GM21390 (cell line): ENCODE measurements at regions not wholly inside any gene's neighbourhood (a gene's known extent, or its start where the extent isn't known, plus 50 kb on each side); places are given as distances from the start of the nearest gene placed in this dataset.
"Not testable (repeated sequence)": the region's sequence is repeated elsewhere in the genome, so short reads cannot be mapped to it uniquely, and the experiment has no call there.

Experiments
- ATAC-seq: cut with Tn5 transposase; IDR thresholded peaks from one replicate; pipeline ENCODE4 v1.9.1; 2021; ENCODE audit not compliant: unreplicated experiment

DNA sequence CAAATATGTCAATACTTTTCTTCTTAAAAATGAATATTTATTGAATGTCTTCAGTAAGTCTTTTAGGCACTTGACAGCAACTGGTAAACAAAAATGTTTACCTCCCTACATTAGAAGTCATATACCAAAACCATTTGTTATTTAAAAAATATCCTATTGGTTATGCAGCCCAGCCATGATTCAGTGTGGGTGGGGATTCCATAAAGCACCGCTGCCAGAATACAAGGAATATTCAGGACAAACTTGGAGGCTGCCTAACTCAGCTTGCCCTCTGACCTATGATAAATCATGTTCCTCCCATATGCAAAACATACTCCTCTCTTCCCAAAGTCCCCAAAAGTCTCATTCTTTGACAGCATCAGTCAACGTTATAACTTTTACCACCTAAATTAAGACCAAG is 486.8 kb upstream of the IRAK1BP1 start:
- no peak for ATAC-seq

DNA sequence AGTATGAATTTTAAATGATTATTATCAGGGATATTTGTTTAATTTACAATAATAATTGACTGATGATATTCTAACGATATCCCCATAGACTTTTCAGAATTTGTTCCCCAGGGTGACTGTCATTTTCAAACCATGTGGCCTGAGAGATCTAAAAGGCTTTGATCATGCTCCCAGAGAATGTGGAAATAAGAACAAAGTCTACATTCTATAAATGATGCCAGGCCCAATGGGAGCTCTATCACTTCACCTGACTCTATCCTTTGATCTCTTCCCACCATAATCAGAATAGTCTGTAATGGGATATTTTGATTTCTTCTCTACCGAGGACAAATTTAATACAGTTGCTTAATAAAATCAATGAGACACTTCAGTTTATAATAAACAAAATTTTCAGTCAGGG is 483.4 kb upstream of the IRAK1BP1 start:
- ATAC-seq: no peak

DNA sequence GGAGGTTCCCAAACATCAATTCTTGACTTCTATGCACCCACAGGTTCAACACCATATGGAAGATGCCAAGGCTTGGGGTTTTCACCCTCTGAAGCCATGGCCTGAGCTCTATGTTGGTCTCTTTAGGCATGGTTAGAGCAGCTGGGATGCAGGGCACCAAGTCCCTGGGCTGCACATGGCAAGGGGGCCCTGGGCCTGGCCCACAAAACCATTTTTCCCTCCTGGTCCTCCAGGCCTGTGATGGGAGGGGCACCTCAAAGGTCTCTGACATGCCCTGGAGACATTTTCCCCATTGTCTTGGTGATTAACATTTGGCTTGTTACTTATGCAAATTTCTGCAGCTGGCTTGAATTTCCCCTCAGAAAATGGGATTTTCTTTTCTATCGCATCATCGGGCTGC is 480.5 kb upstream of the IRAK1BP1 start:
- ATAC-seq: not testable (repeated sequence)

DNA sequence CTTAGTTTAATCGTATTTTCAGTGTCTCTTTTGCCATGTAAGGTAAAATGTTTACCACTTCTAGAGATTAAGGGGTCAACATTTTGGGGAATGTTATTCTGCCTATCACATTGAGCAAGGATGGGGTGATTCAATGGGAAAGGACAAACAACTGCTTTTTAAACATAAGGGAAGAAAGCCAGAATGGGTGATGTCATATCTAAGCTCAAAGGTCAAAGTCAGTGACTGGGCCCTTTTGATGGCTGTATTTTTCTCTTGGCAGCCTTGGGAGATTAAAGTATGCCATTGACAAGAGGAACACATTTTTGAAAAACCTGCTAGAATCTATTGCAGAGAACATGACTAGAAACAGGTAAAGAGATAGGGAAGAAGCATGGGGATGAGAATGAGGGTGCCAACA is 477.3 kb upstream of the IRAK1BP1 start:
- no peak for ATAC-seq

DNA sequence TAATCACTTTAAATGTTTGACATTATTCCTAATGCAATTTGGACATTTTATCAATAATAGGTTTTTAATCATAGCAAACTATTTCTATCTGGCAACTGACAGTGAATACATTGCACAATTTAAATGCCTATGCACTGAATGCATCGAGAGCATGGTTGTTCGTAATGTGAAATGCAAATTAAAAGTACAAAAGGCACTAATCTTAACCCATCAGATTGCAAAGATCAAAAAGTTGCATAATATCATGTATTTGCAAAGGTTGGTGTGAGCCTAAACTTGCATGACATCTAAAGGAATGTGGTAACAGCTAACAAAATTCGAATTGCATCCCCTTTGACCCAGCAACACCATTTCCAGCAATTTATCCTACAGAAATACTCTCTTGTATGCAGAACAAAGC is 469.9 kb upstream of the IRAK1BP1 start:
- ATAC-seq: no peak

DNA sequence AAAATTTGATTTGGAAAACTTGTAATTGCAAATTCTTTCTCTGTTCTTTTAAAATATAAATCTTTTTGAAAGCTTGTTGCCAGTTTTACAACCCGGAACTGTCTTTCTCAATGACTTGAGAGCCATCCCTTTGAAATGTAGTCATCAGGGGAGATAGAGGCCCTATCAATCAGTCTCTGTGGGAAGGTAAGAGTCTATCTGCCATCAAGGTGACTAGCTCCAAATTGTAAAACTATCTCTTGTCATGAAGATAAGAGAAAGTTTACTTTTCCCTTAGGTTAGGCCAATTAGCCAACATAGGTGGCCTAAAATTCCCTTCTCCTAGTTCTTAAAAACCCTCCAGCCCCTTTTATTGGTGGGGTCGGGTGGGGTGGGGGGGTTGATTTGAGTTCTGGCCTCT is 469.1 kb upstream of the IRAK1BP1 start:
- no peak for ATAC-seq

DNA sequence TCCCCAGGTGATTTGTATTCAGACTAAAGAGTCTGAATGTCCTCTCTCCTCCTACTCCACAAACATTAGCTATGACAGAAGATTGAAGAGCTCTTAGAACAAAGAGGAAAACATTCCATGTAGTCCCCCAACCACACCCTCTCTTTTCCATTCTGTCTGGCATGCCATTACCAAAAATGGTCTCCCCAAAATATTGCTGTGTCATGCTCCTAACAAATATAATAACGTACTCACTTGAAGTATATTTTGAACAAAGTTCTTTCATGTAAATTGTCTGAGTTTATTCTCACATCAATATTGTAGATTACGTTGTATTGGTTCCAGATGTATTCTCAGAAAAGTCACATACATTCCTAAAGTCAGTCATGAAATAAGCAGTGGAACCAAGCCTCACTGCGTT is 467.3 kb upstream of the IRAK1BP1 start:
- no peak for ATAC-seq

DNA sequence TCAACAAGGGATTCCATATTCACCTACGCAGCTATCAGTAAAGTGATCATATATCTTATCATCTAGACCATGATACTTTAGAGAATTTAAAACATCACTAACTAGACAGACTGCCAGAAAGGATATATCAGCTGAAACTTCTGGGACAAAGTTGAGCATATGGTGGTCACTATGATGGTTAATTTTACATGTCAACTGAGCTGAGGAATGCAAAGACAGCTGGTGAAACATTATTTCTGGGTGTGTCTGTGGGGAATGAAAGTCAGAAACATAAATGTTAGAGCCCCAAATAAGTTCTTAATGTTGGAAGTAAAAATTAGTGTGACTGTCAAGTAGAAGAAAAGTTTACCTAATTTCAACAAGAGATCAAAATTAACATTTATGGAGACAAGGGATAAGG is 440.0 kb upstream of the IRAK1BP1 start:
- ATAC-seq: no peak

DNA sequence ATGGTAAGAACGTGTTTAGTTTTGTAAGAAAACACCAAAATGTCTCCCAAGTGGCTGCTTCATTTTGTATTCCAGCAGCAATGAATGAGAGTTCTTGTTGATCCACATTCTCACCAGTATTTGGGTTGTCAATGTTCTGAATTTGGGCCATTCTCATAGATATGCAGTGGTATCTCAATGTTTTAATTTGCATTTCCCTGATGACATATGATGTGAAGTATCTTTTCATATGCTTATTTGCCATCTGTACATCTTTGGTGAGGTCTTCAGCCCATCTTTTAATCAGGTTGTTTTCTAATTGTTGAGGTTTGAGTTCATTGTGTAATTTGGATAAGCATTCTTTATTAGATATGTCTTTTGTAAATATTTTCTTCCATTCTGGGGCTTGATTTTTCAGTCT is 436.8 kb upstream of the IRAK1BP1 start:
- ATAC-seq: no peak

DNA sequence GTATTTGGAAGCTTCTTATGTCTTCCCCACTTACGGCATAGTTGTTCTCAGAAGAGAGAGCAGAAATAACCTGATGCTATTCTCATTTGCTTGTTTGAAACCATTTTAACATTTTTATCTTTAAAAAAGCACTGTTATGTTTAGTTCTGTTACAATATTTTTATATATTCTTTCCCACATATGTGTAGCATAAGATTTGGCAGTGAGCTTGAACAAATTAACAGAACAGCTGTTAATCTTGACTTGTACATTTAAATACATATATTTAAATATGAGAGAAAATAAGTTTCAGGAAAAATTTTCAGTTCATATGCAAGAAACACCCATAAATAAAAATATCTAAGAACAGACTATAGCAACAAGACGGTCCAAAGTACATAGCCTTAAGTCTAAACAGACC is 431.7 kb upstream of the IRAK1BP1 start:
- no peak for ATAC-seq

DNA sequence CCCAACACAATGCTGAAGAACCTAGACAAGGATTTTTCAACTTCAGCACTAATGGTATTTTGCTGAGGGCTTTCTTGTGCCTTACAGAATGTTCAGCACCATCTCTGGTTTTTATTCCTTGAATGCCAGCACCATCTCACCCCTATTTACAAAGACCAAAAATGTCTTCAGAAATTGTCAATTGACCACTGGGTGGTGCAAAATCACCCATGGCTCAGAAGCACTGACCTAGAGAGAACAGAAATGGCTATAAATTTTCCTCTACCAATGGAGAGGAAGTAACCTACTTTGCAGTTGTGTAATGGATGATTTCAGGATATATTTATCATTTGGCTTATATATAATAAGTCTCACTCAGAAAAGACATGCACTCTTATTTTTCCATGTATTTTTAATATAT is 431.0 kb upstream of the IRAK1BP1 start:
- no peak for ATAC-seq

DNA sequence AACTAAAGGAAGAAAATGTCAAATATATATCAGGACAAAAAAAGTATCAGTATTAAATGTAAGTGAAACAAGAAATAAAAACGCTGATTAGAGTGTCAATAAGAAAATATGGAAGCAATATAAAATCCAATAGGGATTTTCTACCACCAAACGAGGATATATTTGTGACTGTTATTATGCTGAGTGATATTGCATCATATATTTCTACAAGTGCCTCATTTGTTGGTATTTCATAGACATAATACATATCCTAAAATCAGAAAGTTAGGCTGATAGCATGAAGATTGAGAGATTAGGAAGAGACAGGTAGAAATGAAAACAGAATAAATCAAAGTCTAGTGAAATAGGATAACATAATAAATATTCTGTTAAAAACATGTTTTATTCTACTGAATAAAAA is 429.2 kb upstream of the IRAK1BP1 start:
- no peak for ATAC-seq

DNA sequence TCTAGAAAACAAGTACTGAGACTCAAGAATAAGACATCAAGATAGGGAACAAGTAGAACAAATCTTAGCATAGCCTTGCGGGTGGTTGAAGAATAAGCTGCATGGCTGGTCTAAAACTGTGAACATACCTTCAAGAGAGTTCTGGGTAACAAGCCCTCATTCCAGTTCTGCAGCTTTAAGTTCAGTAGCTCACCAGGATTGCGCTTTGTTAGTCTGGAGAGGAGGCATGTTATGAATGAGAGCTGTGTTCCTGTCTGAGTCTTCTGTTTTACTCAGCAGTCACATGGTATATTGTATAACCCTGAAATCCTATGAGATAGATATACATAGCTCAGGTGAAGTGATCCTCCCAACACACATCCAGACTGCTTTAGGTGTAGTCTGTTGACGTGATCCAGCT is 406.6 kb upstream of the IRAK1BP1 start:
- ATAC-seq: no peak

DNA sequence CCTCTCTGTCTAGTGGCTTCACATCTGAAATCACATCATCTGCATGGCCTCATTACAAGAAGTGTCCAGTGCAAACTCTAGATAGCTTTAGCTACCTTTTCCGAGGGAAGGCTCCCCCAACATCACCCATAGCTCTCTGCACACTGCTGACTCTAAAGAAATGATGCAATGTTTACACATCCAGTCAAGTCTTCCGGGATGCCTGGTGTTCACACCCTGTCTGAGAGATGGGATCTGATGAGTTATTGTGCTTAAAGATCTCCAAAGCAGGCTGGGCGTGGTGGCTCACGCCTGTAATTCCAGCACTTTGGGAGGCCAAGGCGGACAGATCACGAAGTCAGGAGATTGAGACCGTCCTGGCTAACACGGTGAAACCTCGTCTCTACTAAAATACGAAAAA is 404.6 kb upstream of the IRAK1BP1 start:
- no peak for ATAC-seq

DNA sequence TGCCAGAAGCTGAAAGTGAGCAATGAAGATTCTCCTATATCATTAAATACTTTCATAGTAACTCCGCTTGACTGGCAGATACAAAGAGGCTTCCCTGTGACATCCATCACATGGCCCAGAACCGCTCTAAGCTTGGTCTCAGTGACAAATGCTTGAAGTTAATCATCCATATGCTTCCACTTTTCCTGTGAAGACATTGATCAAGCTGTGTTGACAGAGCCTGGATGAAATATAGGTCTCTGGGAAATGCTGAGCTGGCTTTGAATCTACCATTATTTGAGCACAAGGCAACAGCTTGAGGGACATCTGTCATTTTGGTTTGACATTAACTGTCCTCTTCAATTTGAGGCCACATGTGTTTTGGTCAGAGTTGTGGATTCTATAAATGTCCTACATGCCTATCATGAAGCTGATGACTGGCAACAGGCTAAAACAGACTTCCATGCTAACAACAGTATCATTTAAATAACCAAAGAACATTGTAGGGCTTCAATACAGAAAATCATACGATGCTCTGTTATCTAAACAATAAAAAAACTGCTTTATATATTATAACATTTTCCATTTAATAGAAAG is 402.2 kb upstream of the IRAK1BP1 start:
- ATAC-seq: no peak

DNA sequence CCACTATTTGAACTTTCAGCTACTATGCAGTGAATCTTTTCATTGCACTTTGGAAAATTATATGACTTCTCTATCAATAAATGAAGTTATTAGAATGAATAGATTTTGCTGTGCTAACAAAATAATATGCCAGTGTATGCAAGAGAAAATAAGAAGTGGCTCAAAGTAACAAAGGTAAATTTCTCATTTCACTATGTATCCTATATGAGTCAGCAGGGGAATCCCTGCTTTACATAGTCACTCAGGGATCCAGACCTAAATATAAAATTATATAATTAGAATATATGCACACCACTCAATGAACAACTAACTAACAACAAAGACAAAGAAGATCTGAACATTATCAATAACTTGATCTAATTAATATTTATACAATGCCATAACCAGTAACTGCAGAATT is 390.8 kb upstream of the IRAK1BP1 start:
- ATAC-seq: no peak

DNA sequence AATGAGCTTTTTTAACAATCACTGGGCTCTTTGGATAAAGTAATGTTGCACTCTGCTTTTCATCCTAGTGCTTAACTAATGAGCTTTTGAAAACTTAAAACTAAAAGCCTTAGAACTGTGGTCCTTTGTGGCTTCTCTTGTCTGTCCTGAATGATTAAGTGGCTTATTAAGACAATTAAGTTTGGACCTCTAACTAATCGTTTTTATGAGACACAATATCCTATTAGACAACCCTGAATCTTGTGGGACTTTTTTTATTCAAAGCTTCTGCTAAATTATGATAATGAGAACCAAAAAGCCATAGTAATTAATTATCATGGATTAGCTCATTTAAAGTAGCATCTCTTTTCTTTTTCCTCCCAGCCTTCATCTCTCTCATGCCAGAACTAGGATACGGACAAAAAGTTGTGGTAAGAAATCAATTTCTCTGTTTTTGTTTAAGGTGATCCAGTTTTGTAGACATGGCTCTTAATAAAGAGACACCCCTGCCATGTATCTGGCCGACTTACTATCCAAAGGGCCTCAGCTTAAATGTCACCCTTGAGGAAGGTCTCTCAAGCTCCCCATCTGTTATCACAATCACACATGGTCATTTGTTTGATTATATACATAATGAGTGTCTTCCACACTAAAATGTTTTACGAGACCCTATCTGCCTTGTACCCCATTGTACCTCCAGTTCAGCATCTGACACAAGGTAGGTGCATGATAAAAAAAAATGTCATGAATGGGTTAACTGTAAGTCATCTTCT is 384.4 kb upstream of the IRAK1BP1 start:
- no peak for ATAC-seq

DNA sequence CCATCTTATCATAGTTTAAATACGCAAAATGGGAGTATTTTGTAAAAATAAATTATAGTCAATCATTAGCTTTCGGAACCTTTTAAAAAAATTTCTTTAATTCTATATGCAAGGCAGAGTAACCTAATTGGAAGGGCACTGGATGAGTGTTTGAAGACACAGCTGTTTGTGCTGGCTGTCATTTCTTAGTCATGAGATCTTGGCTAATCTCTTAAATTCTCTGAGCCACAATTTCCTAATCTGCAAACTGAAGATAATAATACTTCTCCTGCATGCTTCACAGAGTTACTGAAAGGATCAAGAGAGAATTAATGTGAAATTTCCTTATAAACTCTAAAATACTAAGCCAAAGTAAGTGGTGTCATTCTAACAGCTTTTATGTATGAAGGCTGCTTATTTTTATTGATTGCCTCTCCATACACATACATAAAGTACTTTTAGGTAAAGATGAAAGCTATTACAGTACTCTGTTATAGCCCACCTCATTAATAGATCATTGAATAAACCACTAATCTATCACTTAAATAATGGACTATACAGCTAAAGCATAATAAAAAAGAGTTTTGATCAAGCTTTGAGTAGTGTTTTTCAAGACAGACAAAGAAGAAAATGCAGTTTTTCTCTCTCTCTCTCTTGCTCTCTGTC is 383.7 kb upstream of the IRAK1BP1 start:
- no peak for ATAC-seq

DNA sequence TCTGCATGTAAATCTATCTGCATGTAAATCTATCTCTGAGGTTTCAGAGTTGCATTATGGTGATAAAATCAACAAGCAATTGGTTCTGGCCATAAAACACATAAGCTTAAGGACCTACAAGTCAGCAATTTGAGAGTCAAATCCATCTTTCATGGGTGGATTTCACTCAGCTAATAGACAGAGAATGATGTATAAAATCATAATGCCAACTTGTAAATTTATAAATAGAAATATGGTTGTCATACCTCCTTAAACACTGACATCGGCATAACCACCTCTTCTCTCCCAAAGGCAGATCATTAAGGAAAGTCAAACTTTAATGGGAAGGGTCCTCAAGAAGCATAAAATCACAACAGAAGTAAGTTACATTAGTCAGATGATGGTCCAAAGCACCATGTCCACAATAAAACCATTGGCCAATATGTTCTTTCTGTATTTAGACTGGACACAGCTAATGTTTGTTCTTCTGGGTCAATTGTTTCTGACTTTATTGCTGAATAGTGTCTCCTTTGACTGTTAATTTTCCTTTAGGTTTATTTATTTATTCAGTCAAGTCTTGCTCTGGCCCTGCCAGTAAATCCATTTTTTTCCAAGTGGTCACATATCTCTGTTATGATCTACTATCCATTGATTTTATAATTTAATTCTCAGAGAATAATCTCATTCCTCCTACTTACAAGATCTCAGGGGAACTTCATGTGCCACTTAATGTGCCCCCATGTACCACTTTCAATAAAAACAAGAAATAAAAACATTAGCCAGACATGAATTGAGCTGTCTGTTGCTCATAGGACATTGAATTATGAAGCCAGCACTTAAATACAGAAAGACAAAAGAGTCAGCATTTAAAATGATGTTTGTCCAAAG is 382.9 kb upstream of the IRAK1BP1 start:
- no peak for ATAC-seq

DNA sequence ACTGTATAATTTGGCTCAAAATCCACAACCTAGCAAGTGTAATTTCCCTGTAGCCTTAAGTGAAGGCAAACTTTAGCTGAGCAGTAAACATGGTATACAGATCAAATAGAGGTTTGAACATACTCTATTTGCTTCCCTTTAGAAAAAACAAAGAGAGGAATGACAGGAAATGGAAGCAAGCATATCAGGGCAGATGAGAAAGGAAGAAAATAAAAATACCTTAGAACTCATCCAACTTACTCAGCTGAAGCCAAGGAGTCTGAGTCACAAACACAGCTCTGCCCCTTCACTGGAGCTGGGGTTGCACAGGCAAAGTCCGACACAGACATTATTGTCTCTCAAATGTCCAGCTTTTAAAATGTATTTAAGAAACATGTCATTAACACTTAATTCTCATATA is 379.9 kb upstream of the IRAK1BP1 start:
- ATAC-seq: no peak

DNA sequence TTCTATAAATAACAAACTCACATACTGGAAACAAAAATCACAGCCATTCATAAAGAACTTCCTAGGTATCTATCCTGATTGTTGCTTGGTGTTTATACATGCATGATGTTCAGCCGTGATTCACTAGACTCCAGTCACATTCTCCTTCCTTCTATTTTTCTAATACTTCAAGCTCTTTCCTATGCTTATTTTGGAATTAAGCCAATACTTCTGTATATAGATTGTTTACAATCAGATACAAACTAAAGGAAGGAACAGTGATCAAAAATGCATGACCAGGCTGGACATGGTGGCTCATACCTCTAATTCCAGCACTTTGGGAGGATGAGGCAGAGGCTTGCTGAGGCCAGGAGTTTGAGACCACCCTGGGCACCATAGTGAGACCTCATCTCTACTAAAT is 377.5 kb upstream of the IRAK1BP1 start:
- ATAC-seq: no peak
